Thyroid gland (tissue), 4 donors: ENCODE measurements at regions not wholly inside any gene's neighbourhood (a gene's known extent, or its start where the extent isn't known, plus 50 kb on each side); places are given as distances from the start of the nearest gene placed in this dataset.

ENCODE experiments used
- POLR2A ChIP-seq, 2 donors: fragments of 450-650 bp; IDR thresholded peaks; one replicate each; pipeline ENCODE4 v1.6.1; 2017; ENCODE audit warnings: antibody characterized with exemption in 2 of 2, mild to moderate bottlenecking in 2 of 2, moderate library complexity in 1 of 2
- TF ChIP-seq, protein P1 (sequence below), 6 experiments: fragments of 200-600 bp in 3 of 6; fragments of 450-650 bp in 3 of 6; sonication (generic) in 3 of 6; IDR thresholded peaks; one replicate each; pipeline ENCODE4 v1.5.1; 2016 to 2019; ENCODE audit warnings: antibody characterized with exemption in 6 of 6, mild to moderate bottlenecking in 2 of 6, inconsistent platforms in 1 of 6, moderate library complexity in 1 of 6

DNA sequence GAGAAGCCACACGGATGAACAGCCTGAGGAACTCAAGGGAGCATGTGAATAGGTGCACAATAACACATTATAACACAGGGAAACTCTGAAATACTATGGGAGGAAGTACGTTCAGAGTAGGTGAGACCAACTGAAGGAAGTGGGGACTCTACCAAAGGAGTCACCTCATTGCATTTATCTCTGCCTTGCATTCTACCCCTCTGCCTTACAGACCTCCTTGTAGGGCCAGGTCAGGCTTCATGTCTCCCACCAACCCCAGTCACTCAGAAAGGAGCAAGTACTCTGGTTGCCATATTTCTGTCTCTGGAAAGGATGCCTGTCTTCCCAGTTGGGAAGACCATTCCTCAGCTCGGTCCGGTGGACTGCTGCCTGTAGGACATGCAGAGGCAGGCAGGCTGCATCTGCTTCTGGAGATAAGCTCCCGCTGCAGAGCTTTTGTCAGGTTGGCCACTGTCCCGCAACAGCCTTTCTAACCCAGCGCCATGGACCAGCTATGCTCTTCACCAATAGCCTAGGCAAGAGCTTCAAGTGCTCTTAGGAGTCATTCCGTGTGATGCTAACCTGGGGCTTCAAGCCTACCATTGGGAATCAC is 51.6 kb upstream of the ASIP start:
- TF ChIP-seq, protein P1, sequence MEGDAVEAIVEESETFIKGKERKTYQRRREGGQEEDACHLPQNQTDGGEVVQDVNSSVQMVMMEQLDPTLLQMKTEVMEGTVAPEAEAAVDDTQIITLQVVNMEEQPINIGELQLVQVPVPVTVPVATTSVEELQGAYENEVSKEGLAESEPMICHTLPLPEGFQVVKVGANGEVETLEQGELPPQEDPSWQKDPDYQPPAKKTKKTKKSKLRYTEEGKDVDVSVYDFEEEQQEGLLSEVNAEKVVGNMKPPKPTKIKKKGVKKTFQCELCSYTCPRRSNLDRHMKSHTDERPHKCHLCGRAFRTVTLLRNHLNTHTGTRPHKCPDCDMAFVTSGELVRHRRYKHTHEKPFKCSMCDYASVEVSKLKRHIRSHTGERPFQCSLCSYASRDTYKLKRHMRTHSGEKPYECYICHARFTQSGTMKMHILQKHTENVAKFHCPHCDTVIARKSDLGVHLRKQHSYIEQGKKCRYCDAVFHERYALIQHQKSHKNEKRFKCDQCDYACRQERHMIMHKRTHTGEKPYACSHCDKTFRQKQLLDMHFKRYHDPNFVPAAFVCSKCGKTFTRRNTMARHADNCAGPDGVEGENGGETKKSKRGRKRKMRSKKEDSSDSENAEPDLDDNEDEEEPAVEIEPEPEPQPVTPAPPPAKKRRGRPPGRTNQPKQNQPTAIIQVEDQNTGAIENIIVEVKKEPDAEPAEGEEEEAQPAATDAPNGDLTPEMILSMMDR (IDR thresholded peaks at IDR 0.05), result no peak
- TF ChIP-seq POLR2A (IDR thresholded peaks at IDR 0.05), result no peak
